Mesothelial cell of epicardium (in vitro differentiated cells): ENCODE measurements at regions not wholly inside any gene's neighbourhood (a gene's known extent, or its start where the extent isn't known, plus 50 kb on each side); places are given as distances from the start of the nearest gene placed in this dataset.

Experiments
- DNase-seq, 2 experiments: peaks; one replicate each; pipeline ENCODE4 v3.0.0; 2021; ENCODE audit warnings: low spot score in 2 of 2; ENCODE audit not compliant: unreplicated experiment in 2 of 2
- H3K27ac Mint-ChIP-seq: 2 replicates; pipeline ENCODE4 v1.8.0; 2021; ENCODE audit warnings: mixed read lengths
- H3K27me3 Mint-ChIP-seq: 2 replicates; pipeline ENCODE4 v1.8.0; 2021; ENCODE audit warnings: low read depth, mixed read lengths
- H3K36me3 Mint-ChIP-seq: 2 replicates; pipeline ENCODE4 v1.8.0; 2021; ENCODE audit warnings: mixed read lengths
- H3K4me1 Mint-ChIP-seq: 2 replicates; pipeline ENCODE4 v1.8.0; 2021; ENCODE audit warnings: mixed read lengths
- H3K4me3 Mint-ChIP-seq: 2 replicates; pipeline ENCODE4 v1.8.0; 2021; ENCODE audit warnings: mild to moderate bottlenecking, moderate library complexity, mixed read lengths
- H3K9me3 Mint-ChIP-seq: 2 replicates; pipeline ENCODE4 v1.8.0; 2021; ENCODE audit warnings: mixed read lengths
- CTCF ChIP-seq: fragments of 200-600 bp; sonication (generic); IDR thresholded peaks from one replicate; pipeline ENCODE4 v1.5.0; 2021; ENCODE audit warnings: antibody characterized with exemption; ENCODE audit not compliant: unreplicated experiment

- DNase-seq: no peak
- Mint-ChIP-seq H3K36me3 (no peaks in the 10 kb centered on the region), H3K27ac (no peak overlapping the region), H3K4me1 (no peaks in the 10 kb centered on the region), H3K4me3 (no peak overlapping the region), H3K27me3 (no peaks in the 10 kb centered on the region), H3K9me3 (peaks cover 43% of the 10 kb centered on the region)
- TF ChIP-seq CTCF: no peak
Measured at GRCh38 chr14:45486599-45486998, 233.6 kb upstream of the MIS18BP1 start.

GRCh38 chr14:45467023-45467422, 214.0 kb upstream of the MIS18BP1 start:
- Mint-ChIP-seq H3K36me3 (no peaks in the 10 kb centered on the region), H3K4me3 (no peak overlapping the region), H3K27me3 (no peaks in the 10 kb centered on the region), H3K4me1 (no peaks in the 10 kb centered on the region), H3K9me3 (no peaks in the 10 kb centered on the region), H3K27ac (no peak overlapping the region)
- TF ChIP-seq CTCF: no peak
- no peak for DNase-seq

GRCh38 chr14:45434221-45434620, 181.2 kb upstream of the MIS18BP1 start:
- H3K9me3 Mint-ChIP-seq: peaks cover 8% of the 10 kb centered on the region
- H3K4me1 Mint-ChIP-seq: no peaks in the 10 kb centered on the region
- H3K27ac Mint-ChIP-seq: no peak overlapping the region
- H3K27me3 Mint-ChIP-seq: peaks cover 5% of the 10 kb centered on the region
- TF ChIP-seq CTCF: no peak
- no peak overlapping the region for H3K4me3 Mint-ChIP-seq
- no peaks in the 10 kb centered on the region for H3K36me3 Mint-ChIP-seq
- DNase-seq: no peak

- Mint-ChIP-seq H3K4me3 (no peak overlapping the region), H3K9me3 (peaks cover 17% of the 10 kb centered on the region), H3K27ac (no peak overlapping the region), H3K36me3 (no peaks in the 10 kb centered on the region), H3K4me1 (peaks cover 13% of the 10 kb centered on the region), H3K27me3 (peaks cover 5% of the 10 kb centered on the region)
- DNase-seq: no peak
- peak; percentile 82 for TF ChIP-seq CTCF
Measured at GRCh38 chr14:45426685-45427282, 173.8 kb upstream of the MIS18BP1 start.

GRCh38 chr14:45406942-45407341, 153.9 kb upstream of the MIS18BP1 start:
- no peak for TF ChIP-seq CTCF
- H3K4me1 Mint-ChIP-seq: no peaks in the 10 kb centered on the region

More at GRCh38 chr14:45406942-45407341, 153.9 kb upstream of the MIS18BP1 start:
- Mint-ChIP-seq H3K27me3 (peaks cover 6% of the 10 kb centered on the region), H3K4me3 (no peak overlapping the region), H3K36me3 (no peaks in the 10 kb centered on the region), H3K9me3 (peaks cover 20% of the 10 kb centered on the region), H3K27ac (no peak overlapping the region)
- DNase-seq: no peak
